Ectodermal cell (in vitro differentiated cells): ENCODE measurements at regions not wholly inside any gene's neighbourhood (a gene's known extent, or its start where the extent isn't known, plus 50 kb on each side); places are given as distances from the start of the nearest gene placed in this dataset.

Experiments
- H3K27ac ChIP-seq: 2 replicates; pipeline ENCODE4 v1.7.0; 2013; ENCODE audit warnings: mild to moderate bottlenecking, low read depth, low read length; ENCODE audit not compliant: insufficient read depth, poor library complexity, severe bottlenecking
- H3K27me3 ChIP-seq: 2 replicates; pipeline ENCODE4 v1.7.0; 2013; ENCODE audit warnings: mild to moderate bottlenecking, low read length; ENCODE audit not compliant: insufficient read depth, control insufficient read depth, poor library complexity, severe bottlenecking
- H3K36me3 ChIP-seq: one replicate; pipeline ENCODE4 v1.7.0; 2013; ENCODE audit warnings: low read length; ENCODE audit not compliant: control insufficient read depth, insufficient read depth
- H3K4me1 ChIP-seq: one replicate; pipeline ENCODE4 v1.7.0; 2013; ENCODE audit warnings: low read length; ENCODE audit not compliant: control insufficient read depth, insufficient read depth
- H3K4me3 ChIP-seq: 2 replicates; pipeline ENCODE4 v1.7.0; 2013; ENCODE audit warnings: low read depth, low read length, control low read depth; ENCODE audit not compliant: insufficient read depth
- H3K9me3 ChIP-seq: 2 replicates; pipeline ENCODE4 v1.7.0; 2013; ENCODE audit warnings: mild to moderate bottlenecking, low read length, moderate library complexity; ENCODE audit not compliant: control insufficient read depth
- WGBS, 2 experiments: methylation state at CpG; one replicate each; pipeline ENCODE4 v1.1.7; 2013; ENCODE audit warnings: missing lambda C conversion rate in 2 of 2; 5-methylcytosine and 5-hydroxymethylcytosine counted together

DNA sequence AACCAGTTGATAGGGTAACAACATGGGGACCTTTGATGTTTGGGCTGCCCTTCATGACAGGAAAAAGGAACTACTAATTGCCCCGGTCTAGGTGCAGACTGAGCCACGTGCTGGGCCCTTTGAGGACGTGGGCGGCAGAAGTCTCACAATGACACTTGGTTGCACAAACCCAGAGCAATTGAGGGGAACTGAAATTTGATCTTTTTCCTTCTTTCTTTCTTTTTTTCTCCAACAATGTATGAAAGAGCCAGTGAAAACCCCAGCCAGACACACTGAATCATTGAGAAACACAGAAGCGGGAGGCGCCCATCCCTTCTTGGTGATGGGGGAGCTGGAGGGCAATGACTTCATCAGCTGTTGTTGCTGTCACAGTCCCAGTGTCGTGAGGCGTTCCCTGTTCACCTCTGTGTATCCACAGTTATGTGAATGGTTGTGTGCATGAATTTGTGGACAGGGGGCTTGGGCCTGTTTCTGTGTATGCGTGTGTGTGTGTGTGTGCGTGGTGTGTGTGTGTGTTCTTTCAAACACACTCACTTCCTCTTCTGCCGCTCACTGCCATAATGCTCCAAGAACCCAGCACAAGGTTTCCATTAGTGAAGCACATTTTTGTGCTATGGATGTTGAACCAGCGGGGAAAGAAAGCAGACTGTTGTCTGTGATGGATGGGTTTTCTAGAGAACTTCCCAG lies 137.5 kb upstream of the CCND2 start:
- Histone ChIP-seq H3K4me3 (no peak overlapping the region), H3K27ac (no peak overlapping the region), H3K9me3 (no peaks in the 10 kb centered on the region), H3K4me1 (peaks cover 38% of the 10 kb centered on the region), H3K27me3 (no peaks in the 10 kb centered on the region), H3K36me3 (no peaks in the 10 kb centered on the region)
- 70 to 75% methylated on average over 9 to 12 of the region's 12 CpGs for WGBS, 2 experiments

DNA sequence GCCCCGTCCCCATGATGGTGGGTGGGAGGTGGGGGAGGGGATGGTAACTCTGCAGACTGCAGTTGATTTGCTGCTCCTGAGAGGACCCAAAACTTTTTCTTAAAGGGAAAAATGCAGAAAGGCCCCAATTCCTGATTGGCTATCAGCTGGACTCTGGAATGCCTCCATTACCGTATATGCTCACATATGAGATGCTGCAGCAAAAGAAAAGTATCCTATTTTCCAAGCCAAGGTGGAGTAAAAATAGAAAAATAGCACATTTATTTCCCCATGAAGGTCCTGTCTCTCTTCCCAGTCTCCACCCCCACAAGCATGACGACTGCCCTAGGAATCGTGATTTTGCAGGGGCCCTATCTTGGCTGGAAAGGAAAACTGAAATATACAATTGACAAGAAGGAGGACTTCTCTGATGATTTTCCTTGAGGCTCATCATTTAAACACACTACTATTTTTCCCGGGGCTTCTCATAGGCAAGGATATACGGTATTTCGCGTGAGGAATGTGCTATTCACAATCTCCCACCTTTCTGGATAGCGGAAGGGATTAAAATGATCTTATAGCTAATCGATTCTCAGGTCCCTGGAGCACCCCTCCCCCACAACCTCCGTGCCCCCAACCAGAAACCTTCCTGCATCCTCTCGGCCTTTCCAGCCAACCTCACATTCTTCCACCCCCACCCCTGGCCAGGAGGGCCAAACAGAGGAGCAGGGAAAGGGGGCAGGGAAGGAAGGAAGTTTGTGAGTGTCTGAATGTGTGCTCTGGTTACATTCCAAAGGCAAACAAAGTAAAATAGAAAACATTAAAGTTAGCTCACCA lies 138.9 kb upstream of the CCND2 start:
- Histone ChIP-seq H3K4me1 (peaks cover 28% of the 10 kb centered on the region), H3K27me3 (no peaks in the 10 kb centered on the region), H3K27ac (peak overlapping the region; percentile 57), H3K4me3 (peak overlapping the region; percentile 7), H3K9me3 (no peaks in the 10 kb centered on the region), H3K36me3 (no peaks in the 10 kb centered on the region)
- WGBS, 2 experiments = 5 to 8% methylated on average over 11 to 12 of the region's 12 CpGs

GRCh38 chr12:4133636-4134447 lies 139.7 kb upstream of the CCND2 start:
- peaks cover 28% of the 10 kb centered on the region for H3K4me1 ChIP-seq
- H3K36me3 ChIP-seq = no peaks in the 10 kb centered on the region
- H3K27me3 ChIP-seq = no peaks in the 10 kb centered on the region
- no peaks in the 10 kb centered on the region for H3K9me3 ChIP-seq
- WGBS, 2 experiments = 63 to 64% methylated on average over 15 of the region's 15 CpGs
- peak overlapping the region; percentile 7 for H3K4me3 ChIP-seq
- H3K27ac ChIP-seq = peak overlapping the region; percentile 27

GRCh38 chr12:4133029-4133428 lies 140.5 kb upstream of the CCND2 start:
- no peak overlapping the region for H3K4me3 ChIP-seq
- 84 to 88% methylated on average over 5 of the region's 5 CpGs for WGBS, 2 experiments
- H3K36me3 ChIP-seq = no peaks in the 10 kb centered on the region
- H3K27me3 ChIP-seq = no peaks in the 10 kb centered on the region
- H3K27ac ChIP-seq = no peak overlapping the region
- no peaks in the 10 kb centered on the region for H3K9me3 ChIP-seq
- peaks cover 28% of the 10 kb centered on the region for H3K4me1 ChIP-seq

GRCh38 chr12:4121506-4122020 lies 152.0 kb upstream of the CCND2 start:
- H3K36me3 ChIP-seq = no peaks in the 10 kb centered on the region
- H3K4me1 ChIP-seq = no peaks in the 10 kb centered on the region
- 85 to 93% methylated on average over 6 of the region's 6 CpGs for WGBS, 2 experiments
- H3K27ac ChIP-seq = no peak overlapping the region
- no peaks in the 10 kb centered on the region for H3K9me3 ChIP-seq
- H3K27me3 ChIP-seq = no peaks in the 10 kb centered on the region
- no peak overlapping the region for H3K4me3 ChIP-seq

DNA sequence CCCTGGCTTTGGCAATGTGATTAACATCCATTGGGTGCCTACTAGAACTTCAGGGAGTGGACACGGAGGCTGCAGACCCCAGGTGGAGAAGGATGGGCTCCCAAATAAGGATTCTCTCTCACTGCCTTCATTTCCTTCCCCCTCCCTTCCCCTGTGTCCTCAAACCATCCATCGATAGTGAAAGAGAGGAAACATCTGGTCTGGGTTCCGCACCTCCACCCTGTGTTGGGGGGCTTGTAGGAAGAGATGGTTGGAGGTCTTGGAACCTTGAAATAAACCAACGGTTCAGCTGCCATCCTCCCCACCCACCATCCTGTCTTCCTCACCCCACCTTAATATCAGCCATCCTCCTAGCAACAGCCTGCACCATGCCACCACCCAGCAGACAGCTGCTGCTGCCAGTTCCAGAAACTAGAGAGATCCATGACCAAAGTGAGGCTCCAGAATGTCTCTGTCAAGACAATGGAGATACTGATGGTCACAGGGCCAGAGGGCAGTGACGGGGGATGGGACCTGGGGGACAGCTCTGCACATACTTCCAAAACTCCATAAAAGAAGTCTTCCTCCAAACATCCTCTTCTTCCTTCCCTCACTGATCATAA lies 153.1 kb upstream of the CCND2 start:
- no peaks in the 10 kb centered on the region for H3K27me3 ChIP-seq
- no peak overlapping the region for H3K4me3 ChIP-seq
- H3K27ac ChIP-seq = no peak overlapping the region
- H3K36me3 ChIP-seq = no peaks in the 10 kb centered on the region
- no peaks in the 10 kb centered on the region for H3K9me3 ChIP-seq
- 92 to 98% methylated on average over 3 to 5 of the region's 5 CpGs for WGBS, 2 experiments
- H3K4me1 ChIP-seq = no peaks in the 10 kb centered on the region

- Histone ChIP-seq H3K4me1 (no peaks in the 10 kb centered on the region), H3K36me3 (no peaks in the 10 kb centered on the region), H3K27ac (no peak overlapping the region), H3K4me3 (no peak overlapping the region), H3K9me3 (no peaks in the 10 kb centered on the region), H3K27me3 (no peaks in the 10 kb centered on the region)
- 93 to 94% methylated on average over 7 of the region's 7 CpGs for WGBS, 2 experiments
Observed at GRCh38 chr12:4119157-4119761, 154.3 kb upstream of the CCND2 start.

DNA sequence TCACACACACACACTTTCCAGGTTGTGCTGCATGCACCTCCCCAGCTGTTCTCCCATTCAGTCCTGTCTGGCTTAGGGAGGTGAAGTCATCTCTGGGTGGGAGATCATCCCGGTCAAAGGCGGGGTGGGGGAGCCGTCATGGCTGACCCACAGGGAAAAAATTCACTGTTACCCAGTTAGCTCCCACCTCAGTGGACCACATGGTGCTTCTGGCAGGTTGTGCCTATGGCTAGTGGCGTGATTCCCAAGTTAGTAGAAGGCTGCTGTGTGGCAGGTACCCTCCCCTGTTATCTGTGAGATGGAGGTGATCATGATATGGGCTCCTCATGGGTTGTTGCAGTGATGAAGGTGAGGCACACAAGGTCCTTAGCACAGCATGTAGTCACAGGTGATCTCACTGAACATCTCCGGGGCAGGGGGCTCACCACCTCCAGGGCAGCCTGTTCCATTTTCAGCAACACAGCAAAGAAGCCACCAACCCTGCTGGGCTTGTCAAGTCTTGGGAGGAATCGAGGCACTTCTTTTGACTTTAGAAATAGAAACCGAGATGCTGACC lies 154.9 kb upstream of the CCND2 start:
- Histone ChIP-seq H3K4me1 (no peaks in the 10 kb centered on the region), H3K27me3 (no peaks in the 10 kb centered on the region), H3K36me3 (no peaks in the 10 kb centered on the region), H3K4me3 (no peak overlapping the region), H3K9me3 (no peaks in the 10 kb centered on the region), H3K27ac (no peak overlapping the region)
- 95 to 97% methylated on average over 7 of the region's 7 CpGs for whole genome bisulfite sequencing, 2 experiments

DNA sequence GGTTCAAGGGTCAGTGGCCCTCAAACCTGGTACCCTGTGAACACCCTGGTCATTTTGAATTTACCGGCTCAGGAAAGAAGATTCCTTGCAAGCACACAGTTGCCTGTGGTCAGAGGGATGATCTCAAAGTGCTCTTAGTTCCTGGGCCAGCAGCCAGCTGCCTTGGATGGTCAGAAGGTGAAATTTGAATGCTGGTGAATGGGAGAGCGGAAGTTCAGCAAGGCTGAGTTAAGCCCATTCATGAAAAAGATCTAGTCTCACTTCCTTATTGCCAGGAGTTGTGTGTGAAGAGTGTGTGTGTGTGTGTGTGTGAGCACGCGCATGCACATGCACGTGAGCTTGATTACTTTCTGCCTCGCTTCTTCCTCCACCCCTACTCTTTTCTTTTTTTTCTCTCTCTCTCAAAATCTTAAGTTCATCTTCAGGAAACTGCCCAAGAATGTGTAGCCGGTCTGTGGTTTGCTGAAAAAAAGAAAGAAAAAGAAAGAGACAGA lies 155.5 kb upstream of the CCND2 start:
- WGBS, 2 experiments = 95 to 96% methylated on average over 3 of the region's 7 CpGs

More for the DNA sequence above, 155.5 kb upstream of the CCND2 start:
- Histone ChIP-seq H3K36me3 (no peaks in the 10 kb centered on the region), H3K27me3 (no peaks in the 10 kb centered on the region), H3K9me3 (no peaks in the 10 kb centered on the region), H3K27ac (no peak overlapping the region), H3K4me1 (no peaks in the 10 kb centered on the region), H3K4me3 (no peak overlapping the region)
